ENCODE measurements at regions not wholly inside any gene's neighbourhood (a gene's known extent, or its start where the extent isn't known, plus 50 kb on each side); places are given as distances from the start of the nearest gene placed in this dataset.

DNA sequence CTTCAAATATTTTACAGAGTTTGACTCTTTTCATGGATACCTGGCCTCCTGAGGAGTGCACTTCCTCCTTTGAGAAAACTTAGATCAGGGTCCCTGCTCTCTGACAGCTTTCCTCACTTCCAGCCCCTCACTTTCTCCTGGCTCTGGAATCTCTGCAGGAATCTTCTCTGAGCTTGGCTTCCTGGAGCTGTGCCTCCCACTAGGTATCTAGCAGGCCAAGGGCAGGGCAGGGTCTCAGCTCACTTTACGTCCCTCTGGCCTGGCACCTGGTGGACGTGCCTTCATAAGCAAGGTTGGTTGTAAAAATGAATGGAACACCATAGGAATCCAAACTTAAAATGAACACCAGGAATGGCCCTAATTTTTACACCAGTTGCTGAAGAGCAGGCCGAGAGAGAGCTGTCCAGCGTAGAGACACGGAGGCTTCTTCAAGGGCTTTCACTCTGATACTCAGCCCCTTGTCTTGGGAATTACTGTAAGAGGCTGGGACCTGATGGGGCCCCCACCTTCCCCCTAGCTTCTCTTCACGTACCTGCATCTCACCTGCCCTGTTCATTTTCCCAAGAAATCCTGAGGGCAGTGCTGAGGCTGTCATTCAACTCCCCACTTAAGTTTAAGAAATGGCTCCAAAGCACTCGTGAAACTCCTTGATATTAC lies 426.9 kb upstream of the ID2 start:
- TF ChIP-seq ZNF274 (IDR thresholded peaks at IDR 0.05; ENCODE audit: low read depth, low read length) (no peak), SUZ12 (IDR thresholded peaks at IDR 0.05; ENCODE audit: extremely low read depth, insufficient read depth, insufficient read length) (no peak)

Data from NT2/D1 (cell line).